BJ (cell line): ENCODE measurements at regions not wholly inside any gene's neighbourhood (a gene's known extent, or its start where the extent isn't known, plus 50 kb on each side); places are given as distances from the start of the nearest gene placed in this dataset.

Source experiments
- CTCF ChIA-PET: fragments of 350-600 bp; formaldehyde crosslinking; extraction: SDS; loops from one replicate; lab custom pipeline; 2021; ENCODE audit warnings: antibody characterized with exemption, inconsistent platforms; lab: Yijun Ruan, JAX
- POLR2A ChIA-PET: fragments of 300-600 bp; sonication (Branson Sonifier 250); formaldehyde crosslinking; extraction: SDS; loops from one replicate; lab custom pipeline; 2021; ENCODE audit warnings: antibody characterized with exemption; lab: Charles Lee
- DNase-seq: peaks from one replicate; pipeline ENCODE4 v3.0.0-alpha.2; 2011; ENCODE audit warnings: low read depth
- H3K27me3 ChIP-seq: 2 replicates; pipeline ENCODE4 v1.6.0; 2011; ENCODE audit warnings: low read length; ENCODE audit not compliant: control insufficient read depth, insufficient read depth
- H3K36me3 ChIP-seq: 2 replicates; pipeline ENCODE4 v1.5.1; 2011; ENCODE audit warnings: low read length; ENCODE audit not compliant: control insufficient read depth, insufficient read depth
- H3K4me3 ChIP-seq: 2 replicates; pipeline ENCODE4 v1.5.1; 2011; ENCODE audit warnings: low read depth, mild to moderate bottlenecking, control low read depth, low read length
- CTCF ChIP-seq: IDR thresholded peaks from 2 replicates; pipeline ENCODE4 v1.5.1; 2011; ENCODE audit warnings: low read depth, mild to moderate bottlenecking, control low read depth, inconsistent platforms, low read length, moderate library complexity; ENCODE audit not compliant: insufficient read depth

GRCh38 chrX:5080791-5081190 lies 1147.9 kb downstream of the NLGN4X start:
- H3K27me3 ChIP-seq: no peaks in the 10 kb centered on the region
- DNase-seq: no peak
- TF ChIP-seq CTCF: no peak
- H3K4me3 ChIP-seq: no peak overlapping the region
- POLR2A ChIA-PET: no interaction called here
- CTCF ChIA-PET: no interaction called here
- no peaks in the 10 kb centered on the region for H3K36me3 ChIP-seq

GRCh38 chrX:5068550-5068949 lies 1160.1 kb downstream of the NLGN4X start:
- Histone ChIP-seq H3K27me3 (no peaks in the 10 kb centered on the region), H3K36me3 (no peaks in the 10 kb centered on the region), H3K4me3 (no peak overlapping the region)
- CTCF ChIA-PET: no interaction called here
- DNase-seq: no peak
- POLR2A ChIA-PET: no interaction called here
- no peak for TF ChIP-seq CTCF

GRCh38 chrX:5057786-5058185 lies 1170.9 kb downstream of the NLGN4X start:
- DNase-seq: no peak
- POLR2A ChIA-PET: no interaction called here
- CTCF ChIA-PET: no interaction called here
- Histone ChIP-seq H3K4me3 (no peak overlapping the region), H3K36me3 (no peaks in the 10 kb centered on the region), H3K27me3 (no peaks in the 10 kb centered on the region)
- no peak for TF ChIP-seq CTCF

- ChIA-PET POLR2A (no interaction called here), CTCF (no interaction called here)
- no peak overlapping the region for H3K4me3 ChIP-seq
- DNase-seq: no peak
- no peaks in the 10 kb centered on the region for H3K36me3 ChIP-seq
- no peak for TF ChIP-seq CTCF
- no peaks in the 10 kb centered on the region for H3K27me3 ChIP-seq
These were observed 1173.8 kb downstream of the NLGN4X start for GRCh38 chrX:5054852-5055251.

GRCh38 chrX:5051831-5052491 lies 1176.7 kb downstream of the NLGN4X start:
- no peak for TF ChIP-seq CTCF
- Histone ChIP-seq H3K4me3 (no peak overlapping the region), H3K27me3 (no peaks in the 10 kb centered on the region), H3K36me3 (no peaks in the 10 kb centered on the region)
- DNase-seq: no peak
- ChIA-PET CTCF (no interaction called here), POLR2A (no interaction called here)
